Loucy (cell line): ENCODE measurements at regions not wholly inside any gene's neighbourhood (a gene's known extent, or its start where the extent isn't known, plus 50 kb on each side); places are given as distances from the start of the nearest gene placed in this dataset.

Experiments
- H2AFZ ChIP-seq: fragments of 200-600 bp; sonication (generic); 2 replicates; pipeline ENCODE4 v1.6.0; 2016; ENCODE audit warnings: antibody characterized with exemption, mild to moderate bottlenecking, low read length, moderate library complexity
- H3F3A ChIP-seq: fragments of 200-600 bp; 2 replicates; pipeline ENCODE4 v1.6.0; 2016; ENCODE audit warnings: antibody characterized with exemption, low read depth, mild to moderate bottlenecking
- H3K27me3 ChIP-seq: fragments of 200-600 bp; sonication (generic); 2 replicates; pipeline ENCODE4 v1.6.1; 2014; ENCODE audit warnings: low read length, mild to moderate bottlenecking; ENCODE audit not compliant: insufficient read depth, poor library complexity, severe bottlenecking
- H3K36me3 ChIP-seq: fragments of 200-600 bp; sonication (generic); 2 replicates; pipeline ENCODE4 v1.6.1; 2016; ENCODE audit warnings: low read length; ENCODE audit not compliant: insufficient read depth
- H3K4me1 ChIP-seq: fragments of 200-600 bp; sonication (generic); 2 replicates; pipeline ENCODE4 v1.5.1; 2014; ENCODE audit warnings: low read length, mild to moderate bottlenecking; ENCODE audit not compliant: insufficient read depth, poor library complexity, severe bottlenecking
- H3K4me2 ChIP-seq: fragments of 200-600 bp; sonication (generic); 2 replicates; pipeline ENCODE4 v1.6.0; 2014; ENCODE audit warnings: antibody characterized with exemption, low read length, low read depth, mild to moderate bottlenecking; ENCODE audit not compliant: poor library complexity, severe bottlenecking
- H3K4me3 ChIP-seq: fragments of 200-600 bp; sonication (generic); 2 replicates; pipeline ENCODE4 v1.5.1; 2014; ENCODE audit warnings: low read length, mild to moderate bottlenecking, mixed read lengths; ENCODE audit not compliant: poor library complexity, severe bottlenecking
- H3K79me2 ChIP-seq: fragments of 200-600 bp; sonication (generic); 2 replicates; pipeline ENCODE4 v1.6.1; 2014; ENCODE audit warnings: low read length; ENCODE audit not compliant: insufficient read depth
- H3K9ac ChIP-seq: fragments of 200-600 bp; sonication (generic); 2 replicates; pipeline ENCODE4 v1.6.0; 2014; ENCODE audit warnings: mild to moderate bottlenecking, low read depth, low read length, moderate library complexity; ENCODE audit not compliant: poor library complexity, severe bottlenecking
- H3K9me2 ChIP-seq: fragments of 200-600 bp; sonication (generic); replicated peaks from 2 replicates; pipeline ENCODE4 v1.6.1; 2016; ENCODE audit warnings: low read depth, low read length, mixed read lengths
- H3K9me3 ChIP-seq: fragments of 200-600 bp; sonication (generic); 2 replicates; pipeline ENCODE4 v1.6.1; 2014; ENCODE audit warnings: mild to moderate bottlenecking, antibody characterized with exemption, low read length, low read depth; ENCODE audit not compliant: insufficient read depth
- H4K20me1 ChIP-seq: fragments of 200-600 bp; sonication (generic); 2 replicates; pipeline ENCODE4 v1.6.0; 2014; ENCODE audit warnings: antibody characterized with exemption, low read length, mild to moderate bottlenecking; ENCODE audit not compliant: insufficient read depth, poor library complexity, severe bottlenecking
- EZH2phosphoT487 ChIP-seq: fragments of 200-600 bp; IDR thresholded peaks from 2 replicates; pipeline ENCODE4 v1.6.1; 2018; ENCODE audit warnings: antibody characterized with exemption, mild to moderate bottlenecking, moderate library complexity, borderline replicate concordance
- TF ChIP-seq, protein P1 (sequence below): fragments of 200-600 bp; sonication (generic); conservative IDR thresholded peaks from 2 replicates; pipeline ENCODE4 v1.5.1; 2014; ENCODE audit warnings: mild to moderate bottlenecking, antibody characterized with exemption, low read length

DNA sequence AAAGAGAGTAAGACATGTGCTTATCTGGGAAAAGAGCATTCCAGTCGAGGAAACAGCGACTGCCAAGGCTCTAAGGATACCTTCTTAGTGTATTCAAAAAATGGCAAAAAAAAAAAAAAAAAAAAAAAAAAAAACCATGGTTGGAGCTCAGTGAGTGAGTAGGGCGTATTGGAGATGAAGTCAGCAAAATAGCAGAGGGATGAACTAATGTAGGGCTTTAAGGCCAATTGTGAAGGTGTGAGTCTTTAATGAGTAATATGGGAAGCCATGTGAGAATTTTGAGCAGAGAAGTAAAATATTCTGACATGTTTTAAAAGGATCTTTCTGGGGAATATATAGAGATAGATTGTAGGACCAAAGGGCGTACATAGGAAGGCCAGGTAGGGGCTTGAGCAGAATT is 498.6 kb upstream of the ISX start:
- TF ChIP-seq, protein P1, sequence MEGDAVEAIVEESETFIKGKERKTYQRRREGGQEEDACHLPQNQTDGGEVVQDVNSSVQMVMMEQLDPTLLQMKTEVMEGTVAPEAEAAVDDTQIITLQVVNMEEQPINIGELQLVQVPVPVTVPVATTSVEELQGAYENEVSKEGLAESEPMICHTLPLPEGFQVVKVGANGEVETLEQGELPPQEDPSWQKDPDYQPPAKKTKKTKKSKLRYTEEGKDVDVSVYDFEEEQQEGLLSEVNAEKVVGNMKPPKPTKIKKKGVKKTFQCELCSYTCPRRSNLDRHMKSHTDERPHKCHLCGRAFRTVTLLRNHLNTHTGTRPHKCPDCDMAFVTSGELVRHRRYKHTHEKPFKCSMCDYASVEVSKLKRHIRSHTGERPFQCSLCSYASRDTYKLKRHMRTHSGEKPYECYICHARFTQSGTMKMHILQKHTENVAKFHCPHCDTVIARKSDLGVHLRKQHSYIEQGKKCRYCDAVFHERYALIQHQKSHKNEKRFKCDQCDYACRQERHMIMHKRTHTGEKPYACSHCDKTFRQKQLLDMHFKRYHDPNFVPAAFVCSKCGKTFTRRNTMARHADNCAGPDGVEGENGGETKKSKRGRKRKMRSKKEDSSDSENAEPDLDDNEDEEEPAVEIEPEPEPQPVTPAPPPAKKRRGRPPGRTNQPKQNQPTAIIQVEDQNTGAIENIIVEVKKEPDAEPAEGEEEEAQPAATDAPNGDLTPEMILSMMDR, result no peak
- no peak for TF ChIP-seq EZH2phosphoT487
- Histone ChIP-seq H4K20me1 (no peaks in the 10 kb centered on the region), H3K9ac (no peak overlapping the region), H3F3A (no peaks in the 10 kb centered on the region), H3K36me3 (no peaks in the 10 kb centered on the region), H3K79me2 (no peaks in the 10 kb centered on the region), H3K4me3 (no peak overlapping the region), H3K9me3 (no peaks in the 10 kb centered on the region), H3K4me2 (no peak overlapping the region), H2AFZ (no peak overlapping the region), H3K9me2 (no peaks in the 10 kb centered on the region), H3K27me3 (no peaks in the 10 kb centered on the region), H3K4me1 (no peaks in the 10 kb centered on the region)

DNA sequence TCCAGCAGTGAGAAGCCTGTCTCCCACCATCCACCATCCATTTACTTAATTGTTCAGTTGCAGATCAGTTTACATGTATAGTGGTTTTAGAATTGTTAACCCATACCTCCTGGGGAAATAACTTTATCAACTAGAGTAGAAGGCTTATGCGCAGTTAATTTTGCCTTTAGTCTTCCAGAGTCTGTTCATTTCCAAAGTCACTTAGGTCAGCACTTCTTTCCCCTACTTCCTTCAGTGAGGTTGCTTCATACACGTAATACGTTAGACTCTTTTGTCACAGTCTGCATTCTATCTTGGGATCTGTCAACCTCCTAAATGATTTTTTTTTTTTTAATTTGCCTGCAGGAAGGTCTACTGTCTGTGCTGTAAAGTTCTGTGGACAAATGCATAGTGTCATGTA is 495.6 kb upstream of the ISX start:
- TF ChIP-seq EZH2phosphoT487, result no peak
- TF ChIP-seq, protein P1, result no peak
- Histone ChIP-seq H3K36me3 (no peaks in the 10 kb centered on the region), H3K4me1 (no peaks in the 10 kb centered on the region), H3K9ac (no peak overlapping the region), H3F3A (no peaks in the 10 kb centered on the region), H4K20me1 (no peaks in the 10 kb centered on the region), H3K27me3 (no peaks in the 10 kb centered on the region), H2AFZ (no peak overlapping the region), H3K4me3 (no peak overlapping the region), H3K79me2 (no peaks in the 10 kb centered on the region), H3K4me2 (no peak overlapping the region), H3K9me3 (no peaks in the 10 kb centered on the region), H3K9me2 (no peaks in the 10 kb centered on the region)

DNA sequence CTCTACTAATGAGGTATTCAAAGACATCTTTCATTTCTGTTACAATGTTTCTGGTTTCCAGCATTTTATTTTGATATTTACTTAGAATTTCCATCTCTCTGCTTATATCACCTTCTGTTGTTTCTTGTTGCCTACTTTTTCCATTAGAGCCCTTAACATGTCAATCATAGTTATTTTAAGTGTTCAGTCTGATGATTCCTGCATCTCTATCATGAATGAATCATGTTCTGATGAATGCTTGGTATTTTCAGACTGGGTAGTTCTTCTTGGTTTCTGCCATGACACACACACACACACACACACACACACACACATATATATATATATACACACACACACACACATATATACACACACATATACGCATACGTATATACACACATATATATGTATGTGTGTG is 486.4 kb upstream of the ISX start:
- no peaks in the 10 kb centered on the region for H3K27me3 ChIP-seq
- H3F3A ChIP-seq, result no peaks in the 10 kb centered on the region
- no peak overlapping the region for H3K9ac ChIP-seq
- TF ChIP-seq, protein P1, result no peak
- no peaks in the 10 kb centered on the region for H3K9me2 ChIP-seq
- H3K36me3 ChIP-seq, result no peaks in the 10 kb centered on the region
- no peaks in the 10 kb centered on the region for H3K79me2 ChIP-seq
- H4K20me1 ChIP-seq, result no peaks in the 10 kb centered on the region
- no peaks in the 10 kb centered on the region; the same call in 1 of the 2 replicates for H3K9me3 ChIP-seq
- no peaks in the 10 kb centered on the region for H3K4me1 ChIP-seq
- H3K4me3 ChIP-seq, result no peak overlapping the region
- no peak overlapping the region for H3K4me2 ChIP-seq
- no peak overlapping the region for H2AFZ ChIP-seq
